HG03039 (cell line): ENCODE measurements at regions not wholly inside any gene's neighbourhood (a gene's known extent, or its start where the extent isn't known, plus 50 kb on each side); places are given as distances from the start of the nearest gene placed in this dataset.
"Not testable (repeated sequence)": the region's sequence is repeated elsewhere in the genome, so short reads cannot be mapped to it uniquely, and the experiment has no call there.

Experiments used
- ATAC-seq: cut with Tn5 transposase; IDR thresholded peaks from one replicate; pipeline ENCODE4 v1.9.1; 2021; ENCODE audit warnings: mild to moderate bottlenecking, moderate library complexity; ENCODE audit not compliant: unreplicated experiment

GRCh38 chr6:71197267-71197666 is 91.3 kb upstream of the OGFRL1 start:
- no peak for ATAC-seq

GRCh38 chr6:71197780-71198179 is 90.8 kb upstream of the OGFRL1 start:
- no peak for ATAC-seq

- ATAC-seq: no peak
These were observed 89.7 kb upstream of the OGFRL1 start for GRCh38 chr6:71198908-71199307.

DNA sequence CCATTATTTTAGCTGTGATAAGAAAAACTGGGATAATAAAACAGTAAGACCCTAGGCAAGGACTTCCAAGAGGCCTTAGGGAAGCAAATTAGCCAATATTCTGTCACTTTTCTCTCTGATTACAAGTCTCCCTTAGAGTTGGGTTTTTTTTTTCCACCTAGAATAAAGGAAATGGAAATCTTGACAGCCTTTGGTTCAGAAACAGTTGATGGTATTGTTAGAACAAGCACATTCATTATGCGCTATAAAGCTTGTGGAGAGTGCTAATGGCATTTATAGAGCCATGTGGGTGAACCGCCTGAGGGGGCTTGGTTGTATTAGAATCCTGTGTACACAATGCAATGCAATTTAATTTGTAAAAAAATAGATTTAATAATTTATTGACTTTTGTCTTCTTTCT is 88.9 kb upstream of the OGFRL1 start:
- no peak for ATAC-seq

- no peak for ATAC-seq
These were observed 85.4 kb upstream of the OGFRL1 start for GRCh38 chr6:71203206-71203605.

DNA sequence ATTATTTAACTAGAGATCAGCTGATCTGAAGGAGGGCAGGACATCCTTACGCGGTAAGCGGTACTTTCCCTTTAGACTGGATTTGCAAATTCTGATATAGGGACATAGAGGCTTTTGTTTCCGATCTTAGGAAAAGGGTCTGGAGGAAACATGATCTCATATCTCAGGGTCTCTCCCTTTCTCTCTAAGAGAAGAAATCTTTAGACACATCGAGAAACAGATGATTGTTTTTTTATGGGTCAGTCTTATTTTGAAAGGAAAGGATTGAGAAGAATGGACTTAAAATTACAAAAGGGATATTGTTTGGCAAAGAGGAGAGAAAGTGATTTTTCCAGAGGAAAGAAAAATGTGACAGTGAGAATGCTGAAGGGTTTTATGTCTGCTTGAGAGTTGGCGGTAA is 83.9 kb upstream of the OGFRL1 start:
- ATAC-seq: no peak

DNA sequence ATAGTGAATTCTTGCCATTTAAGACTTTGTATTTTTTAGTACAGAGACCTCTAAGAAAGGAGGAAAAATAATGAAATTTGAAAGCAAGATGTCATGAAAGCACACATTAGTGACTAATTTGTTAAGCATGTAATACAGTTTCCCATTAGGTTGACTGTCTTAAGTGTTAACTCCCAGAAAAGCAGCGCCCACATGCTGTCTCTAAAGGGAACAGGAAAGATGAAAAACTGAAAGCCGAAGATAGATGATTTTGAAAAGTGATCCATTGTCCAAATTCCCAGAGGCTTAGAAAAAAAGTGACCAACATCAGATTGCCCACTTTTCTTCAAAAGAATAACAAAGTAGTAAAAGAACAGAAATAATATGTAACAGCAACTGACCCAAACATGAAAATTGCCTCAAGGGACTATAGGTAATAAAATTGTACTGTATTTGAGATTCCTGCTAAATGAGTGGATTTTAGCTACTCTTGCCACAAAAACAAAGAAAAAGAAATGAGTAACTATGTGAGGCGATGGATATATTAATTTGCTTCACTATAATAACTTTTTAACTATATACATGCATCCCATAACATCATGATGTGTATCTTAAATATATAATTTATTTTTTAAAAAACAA is 83.2 kb upstream of the OGFRL1 start:
- no peak for ATAC-seq

DNA sequence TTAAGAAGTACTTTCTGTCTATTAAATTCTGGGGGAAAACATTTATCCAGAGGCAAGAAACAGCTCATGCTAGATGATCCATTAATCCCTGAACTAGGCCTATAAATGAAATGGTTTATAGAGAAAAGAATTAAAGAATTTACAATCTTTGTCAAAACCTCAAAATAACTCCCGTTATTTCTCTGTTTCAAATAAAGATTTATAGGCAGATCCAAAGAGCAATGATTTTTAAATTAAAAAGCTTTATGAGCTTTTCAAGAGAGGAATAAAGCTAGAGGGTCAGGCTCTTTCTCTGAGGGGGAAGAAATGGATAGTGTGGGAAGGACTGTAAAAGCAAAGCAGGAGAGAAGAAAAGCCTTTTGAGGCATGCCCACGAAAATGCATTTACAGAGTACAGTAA is 82.5 kb upstream of the OGFRL1 start:
- no peak for ATAC-seq

DNA sequence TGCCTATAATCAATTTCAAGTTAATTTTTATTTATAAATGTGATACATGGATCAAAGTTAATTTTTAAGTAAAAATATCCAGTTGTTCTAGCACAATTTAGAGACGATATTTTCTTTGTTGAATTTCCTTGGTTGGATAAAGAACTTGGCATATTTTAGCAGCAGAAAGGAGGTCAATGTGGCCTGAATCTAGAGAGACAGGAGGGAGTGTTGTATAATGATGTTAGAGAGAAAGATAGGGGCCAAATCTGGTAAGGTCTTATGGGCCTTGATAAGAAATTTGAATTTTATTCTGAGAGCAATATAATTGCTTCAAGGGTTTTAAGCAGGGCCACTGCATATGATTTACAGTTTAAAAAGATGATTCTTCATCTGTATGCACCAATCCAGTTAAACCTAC is 79.4 kb upstream of the OGFRL1 start:
- no peak for ATAC-seq

- no peak for ATAC-seq
These were observed 79.0 kb upstream of the OGFRL1 start for GRCh38 chr6:71209626-71210025.

- no peak for ATAC-seq
These were observed 76.8 kb upstream of the OGFRL1 start for GRCh38 chr6:71211799-71212198.

DNA sequence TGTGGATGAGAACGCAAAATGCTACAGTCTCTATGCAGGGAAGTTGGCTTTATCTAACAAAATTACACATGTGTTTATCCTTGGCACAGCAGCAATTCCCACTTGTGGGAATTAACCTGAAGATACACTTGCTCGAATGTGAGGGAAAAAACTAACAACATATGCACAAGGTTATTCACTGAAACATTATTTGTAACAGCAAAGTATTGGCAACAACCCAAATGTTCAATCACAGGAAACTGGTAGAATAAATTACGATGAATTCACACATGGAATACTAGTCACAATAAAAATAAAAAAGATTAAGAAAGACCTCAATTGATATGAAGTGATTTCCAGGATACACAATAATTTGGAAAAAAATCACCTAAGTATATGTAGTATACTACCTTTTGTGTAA is 68.1 kb upstream of the OGFRL1 start:
- ATAC-seq: no peak

GRCh38 chr6:71222671-71223070 is 65.9 kb upstream of the OGFRL1 start:
- no peak for ATAC-seq

- no peak for ATAC-seq
These were observed 64.6 kb upstream of the OGFRL1 start for GRCh38 chr6:71224011-71224410.

DNA sequence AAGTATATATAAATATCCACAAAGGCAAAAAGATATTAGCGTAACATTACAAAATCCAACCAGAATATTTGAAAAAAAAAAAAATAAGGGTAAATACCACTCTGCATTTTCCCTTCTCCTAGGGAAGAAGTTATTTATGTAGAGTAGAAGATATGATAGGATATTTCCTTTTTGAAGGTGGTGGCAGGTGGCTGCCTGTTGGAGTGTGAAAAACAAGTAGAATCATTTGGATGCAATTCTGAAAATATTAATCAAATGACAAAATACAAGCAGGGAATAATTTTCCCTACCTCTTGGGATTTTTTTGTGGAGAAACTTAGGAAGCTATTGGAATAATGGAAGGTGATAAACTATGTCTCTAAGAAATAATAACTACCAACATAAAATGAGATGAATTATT is 62.5 kb upstream of the OGFRL1 start:
- ATAC-seq: no peak

- no peak for ATAC-seq
These were observed 60.1 kb upstream of the OGFRL1 start for GRCh38 chr6:71228461-71229041.

DNA sequence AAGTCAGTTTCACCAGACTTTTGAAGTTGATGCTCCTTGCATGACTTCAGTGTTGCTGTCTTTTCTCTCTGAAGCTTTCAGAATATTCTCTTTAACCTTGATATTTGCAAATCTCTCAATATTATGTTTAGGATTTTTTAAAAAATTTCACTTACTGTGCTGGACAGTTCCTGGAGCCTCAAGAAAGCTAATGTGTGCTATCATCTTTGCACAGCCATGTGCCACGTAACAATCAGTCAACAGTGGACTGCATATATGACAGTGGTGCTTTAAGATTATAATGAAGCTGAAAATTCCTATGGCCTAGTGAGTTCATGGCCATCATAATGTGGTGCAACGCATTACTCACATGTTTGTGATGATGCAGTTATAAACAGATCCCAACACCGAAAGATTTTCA is 59.1 kb upstream of the OGFRL1 start:
- ATAC-seq: no peak

DNA sequence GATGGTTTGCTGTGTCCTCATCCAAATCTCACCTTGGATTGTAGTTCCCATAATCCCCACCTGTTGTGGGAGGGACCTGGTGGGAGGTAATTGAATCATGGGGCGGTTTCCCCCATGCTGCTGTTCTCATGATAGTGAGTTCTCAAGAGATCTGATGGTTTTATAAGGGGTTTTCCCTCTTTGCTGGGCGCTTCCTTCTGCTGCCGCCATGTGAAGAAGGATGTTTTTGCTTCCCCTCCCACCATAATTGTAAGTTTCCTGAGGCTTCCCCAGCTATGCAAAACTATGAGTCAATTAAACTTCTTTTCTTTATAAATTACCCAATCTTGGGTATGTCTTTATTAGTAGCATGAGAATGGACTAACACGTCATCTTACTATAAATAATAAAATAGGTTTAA is 55.7 kb upstream of the OGFRL1 start:
- not testable (repeated sequence) for ATAC-seq

GRCh38 chr6:71236926-71237434 is 51.6 kb upstream of the OGFRL1 start:
- ATAC-seq: no peak

DNA sequence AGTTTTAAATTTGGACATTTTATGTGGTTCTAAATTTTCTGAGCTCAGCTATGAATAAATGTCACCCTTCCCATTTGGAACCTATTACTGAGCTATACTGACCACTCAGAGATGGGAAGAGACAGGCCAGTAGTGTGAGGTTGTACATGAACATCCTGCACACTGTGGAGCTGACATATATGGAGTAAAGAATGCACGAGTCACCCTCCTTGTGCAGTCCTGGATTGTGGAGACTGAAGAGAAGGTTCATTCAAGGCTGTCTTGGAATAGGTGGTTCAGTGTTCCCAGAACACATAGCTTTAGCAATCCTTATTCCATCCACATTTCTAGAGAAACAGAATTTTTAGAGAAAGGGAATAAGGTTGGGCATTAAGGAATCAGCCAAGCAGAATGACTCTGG is 50.3 kb upstream of the OGFRL1 start:
- no peak for ATAC-seq
